GM18498 (cell line): ENCODE measurements at regions not wholly inside any gene's neighbourhood (a gene's known extent, or its start where the extent isn't known, plus 50 kb on each side); places are given as distances from the start of the nearest gene placed in this dataset.

Source experiments
- ATAC-seq: cut with Tn5 transposase; IDR thresholded peaks from one replicate; pipeline ENCODE4 v1.9.1; 2021; ENCODE audit warnings: mild to moderate bottlenecking, moderate library complexity; ENCODE audit not compliant: unreplicated experiment

DNA sequence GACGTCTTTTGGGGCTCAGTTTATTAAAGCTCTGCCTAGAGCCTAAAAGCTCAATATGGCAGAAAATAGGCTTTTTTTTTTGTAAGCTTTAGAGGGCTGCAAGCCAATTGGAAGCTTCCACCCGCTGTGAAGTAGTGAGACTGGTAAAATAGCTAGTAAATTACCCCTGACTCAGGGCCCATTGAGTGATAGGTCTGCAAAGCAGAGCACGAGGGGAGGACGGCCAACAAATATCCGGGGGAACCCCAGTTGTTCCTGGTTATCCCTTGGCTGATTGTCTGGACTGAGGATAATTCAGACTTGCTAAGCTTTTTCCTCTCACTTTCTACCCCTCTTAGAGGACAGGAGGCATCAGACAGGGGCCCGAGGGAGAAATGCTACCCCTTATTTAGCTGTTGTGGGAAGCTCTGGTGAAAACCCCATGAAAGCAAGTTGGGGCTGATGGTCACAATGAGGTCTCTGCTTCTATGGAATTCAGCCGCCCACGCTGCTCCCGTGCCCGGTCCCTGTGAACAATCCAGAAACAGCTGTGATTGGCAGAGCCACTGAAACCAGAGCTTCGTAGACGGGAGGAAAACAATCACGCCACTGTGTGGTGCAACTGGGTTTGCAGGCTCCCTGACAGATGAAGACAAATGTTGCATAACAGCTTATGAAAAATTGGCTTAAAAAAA is 141.9 kb upstream of the LGALSL start:
- ATAC-seq: no peak

DNA sequence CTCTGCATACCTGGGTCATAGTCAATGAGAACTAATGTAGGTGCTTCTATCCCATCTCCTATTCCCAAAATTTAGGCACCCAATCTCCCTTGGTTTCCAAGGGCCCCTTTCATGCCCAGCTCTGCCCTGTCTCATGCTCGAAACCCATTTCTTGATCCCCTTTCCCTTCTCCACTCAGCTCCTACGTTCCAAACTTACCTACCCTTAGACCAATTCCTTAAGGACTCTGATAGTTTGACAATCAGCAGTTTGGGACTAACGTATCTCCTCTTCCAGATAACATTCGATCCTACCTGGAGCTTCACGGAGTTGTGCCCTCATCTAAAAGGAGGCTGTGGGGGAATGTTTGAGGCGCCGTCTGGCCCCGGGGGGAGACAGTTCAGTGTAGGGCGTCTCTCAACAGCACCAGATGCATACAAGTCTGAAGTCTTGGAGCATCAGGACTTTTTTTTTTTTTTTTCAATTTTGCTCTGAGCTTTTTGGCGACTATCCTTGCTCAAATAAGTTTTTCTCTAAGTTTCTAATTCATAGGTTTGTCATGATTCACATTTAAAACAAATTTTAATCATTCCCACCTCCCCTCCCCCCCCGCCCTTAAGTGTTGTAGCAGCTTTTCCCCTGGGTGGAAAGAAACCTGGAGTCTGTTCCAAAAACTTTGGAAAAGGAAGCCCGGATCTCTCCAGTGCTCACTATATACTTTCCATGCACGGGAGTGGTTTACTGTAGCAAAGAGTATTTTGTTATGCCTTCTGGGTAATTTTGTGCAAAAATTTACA is 141.2 kb upstream of the LGALSL start:
- no peak for ATAC-seq

DNA sequence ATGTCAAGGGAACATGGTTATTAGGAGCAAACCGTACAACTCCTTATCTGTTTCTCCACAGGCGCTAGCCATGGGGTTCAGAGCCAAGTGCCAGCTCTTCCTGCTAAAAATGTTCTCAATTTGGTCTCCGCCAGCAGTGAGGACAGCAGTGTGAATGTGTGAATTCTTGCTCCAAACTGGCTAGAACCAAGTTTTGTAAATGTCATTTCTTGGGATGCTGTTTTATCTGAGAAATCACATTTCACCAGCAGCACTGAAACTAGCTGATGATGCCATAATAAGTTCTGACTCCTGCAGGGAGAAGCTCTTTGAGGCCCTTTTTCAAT is 140.6 kb upstream of the LGALSL start:
- no peak for ATAC-seq

DNA sequence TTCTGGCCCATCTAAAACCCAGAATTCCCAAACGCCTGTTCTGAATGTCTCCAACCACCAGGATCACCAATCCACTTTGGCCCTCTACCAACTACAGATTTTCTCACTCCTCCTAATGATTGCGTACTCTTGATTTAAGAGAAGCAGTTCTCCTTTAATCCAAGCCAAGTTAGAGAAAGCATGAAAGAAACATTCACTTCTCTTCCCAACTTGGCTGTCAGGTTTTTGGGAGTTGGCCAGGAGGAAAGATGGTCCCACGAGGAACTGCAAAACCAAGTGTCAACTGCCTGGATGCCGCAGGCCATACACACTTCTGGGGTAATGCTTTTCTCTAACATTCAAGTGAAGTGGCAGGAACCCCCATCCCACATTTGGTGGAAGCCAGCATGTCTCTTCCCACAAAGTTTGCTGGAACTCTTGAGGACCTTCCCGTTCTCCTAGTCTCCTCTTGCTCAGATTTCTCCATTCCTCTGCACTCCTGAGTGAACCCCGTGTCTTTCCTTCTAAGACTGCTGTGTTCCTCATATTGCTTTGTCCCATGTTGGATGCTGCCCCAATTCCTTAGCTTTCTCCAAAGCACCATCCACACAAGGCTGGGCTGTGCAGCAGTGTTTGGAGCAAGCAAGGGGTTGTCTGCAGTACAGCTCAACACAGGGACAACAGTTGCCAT is 138.5 kb upstream of the LGALSL start:
- ATAC-seq: no peak

GRCh38 chr2:64317707-64318475 is 136.1 kb upstream of the LGALSL start:
- ATAC-seq: no peak

GRCh38 chr2:64318476-64318748 is 135.6 kb upstream of the LGALSL start:
- no peak for ATAC-seq

DNA sequence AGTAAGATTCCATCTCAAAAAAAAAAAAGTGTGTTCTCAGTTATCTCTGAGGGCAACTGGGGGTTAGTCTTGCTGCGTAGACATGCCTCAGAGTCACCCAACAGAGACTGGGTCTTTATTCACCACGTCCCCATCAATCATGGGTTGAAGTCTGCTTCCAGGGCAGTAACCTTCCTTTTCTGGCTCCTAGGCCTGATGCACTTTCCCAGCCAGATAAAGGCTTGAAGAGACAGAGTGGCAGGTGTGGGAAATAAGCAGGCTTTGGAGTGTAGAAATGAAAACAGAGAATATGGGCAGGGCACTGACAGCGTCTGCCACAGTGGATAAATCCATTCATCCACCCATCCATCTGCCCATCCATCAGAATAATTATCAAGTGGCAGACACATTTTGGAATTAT is 134.1 kb upstream of the LGALSL start:
- ATAC-seq: no peak

- ATAC-seq: no peak
These were observed 131.5 kb upstream of the LGALSL start for GRCh38 chr2:64322433-64322832.

- no peak for ATAC-seq
These were observed 130.8 kb upstream of the LGALSL start for GRCh38 chr2:64323197-64323596.

- ATAC-seq: no peak
These were observed 129.1 kb upstream of the LGALSL start for GRCh38 chr2:64324746-64325410.

GRCh38 chr2:64325477-64325851 is 128.5 kb upstream of the LGALSL start:
- ATAC-seq: peak; percentile 3

GRCh38 chr2:64325852-64326577 is 127.9 kb upstream of the LGALSL start:
- peak; percentile 92 for ATAC-seq

DNA sequence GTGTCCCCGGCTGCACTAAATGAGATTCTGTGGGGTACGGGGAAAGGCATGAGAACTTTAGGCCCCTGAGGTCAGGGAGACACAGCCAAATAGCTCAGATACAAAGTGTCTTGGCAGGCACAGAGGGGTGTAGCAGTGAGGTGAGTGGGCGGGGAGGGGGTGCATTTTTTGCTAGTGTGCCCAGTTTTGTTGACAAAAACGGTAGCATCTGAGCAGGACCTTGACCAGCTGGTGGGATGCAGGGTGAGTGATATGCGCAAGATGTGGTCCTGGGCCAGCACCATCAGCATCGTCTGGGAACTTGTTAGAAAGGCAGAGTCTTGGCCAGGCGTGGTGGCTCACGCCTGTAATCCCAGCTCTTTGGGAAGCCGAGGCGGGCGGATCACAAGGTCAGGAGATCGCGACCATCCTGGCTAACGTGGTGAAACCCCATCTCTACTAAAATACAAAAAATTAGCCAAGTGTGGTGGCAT is 127.3 kb upstream of the LGALSL start:
- no peak for ATAC-seq

DNA sequence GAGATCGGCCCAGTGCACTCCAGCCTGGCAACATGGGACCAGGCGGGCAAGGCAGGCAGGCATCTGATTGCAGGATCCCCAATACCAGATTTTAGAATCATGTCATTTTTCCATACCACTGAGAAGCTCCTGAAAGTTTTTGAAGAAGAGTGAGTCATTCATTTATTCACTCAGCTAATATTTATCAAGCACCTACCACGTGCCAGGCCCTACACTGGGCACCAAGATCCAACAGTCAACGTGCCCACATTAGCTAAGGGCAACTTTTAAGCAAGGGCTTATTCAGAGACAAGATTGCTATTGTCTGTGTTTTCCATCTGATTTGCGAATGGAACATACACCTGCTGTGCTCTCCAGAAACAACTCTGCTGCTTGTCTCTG is 126.8 kb upstream of the LGALSL start:
- ATAC-seq: no peak

- no peak for ATAC-seq
These were observed 126.2 kb upstream of the LGALSL start for GRCh38 chr2:64327510-64328414.

DNA sequence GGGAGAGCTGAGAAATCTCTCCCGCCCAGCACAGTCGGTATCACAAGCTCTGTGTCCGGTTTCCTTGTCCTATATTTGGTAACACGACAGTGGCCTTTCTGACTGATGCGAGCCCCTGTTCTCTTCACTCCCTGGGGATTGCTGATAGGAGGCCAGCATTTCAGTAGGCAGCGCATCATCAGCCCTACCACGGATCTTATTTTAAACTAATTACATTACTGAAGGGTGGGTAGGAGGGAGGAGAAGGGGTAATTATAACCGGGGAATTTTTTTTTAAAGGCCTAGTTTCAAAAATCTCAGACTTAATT is 125.6 kb upstream of the LGALSL start:
- ATAC-seq: no peak

- ATAC-seq: no peak
These were observed 125.2 kb upstream of the LGALSL start for GRCh38 chr2:64328756-64329155.

- no peak for ATAC-seq
These were observed 124.1 kb upstream of the LGALSL start for GRCh38 chr2:64329848-64330247.

DNA sequence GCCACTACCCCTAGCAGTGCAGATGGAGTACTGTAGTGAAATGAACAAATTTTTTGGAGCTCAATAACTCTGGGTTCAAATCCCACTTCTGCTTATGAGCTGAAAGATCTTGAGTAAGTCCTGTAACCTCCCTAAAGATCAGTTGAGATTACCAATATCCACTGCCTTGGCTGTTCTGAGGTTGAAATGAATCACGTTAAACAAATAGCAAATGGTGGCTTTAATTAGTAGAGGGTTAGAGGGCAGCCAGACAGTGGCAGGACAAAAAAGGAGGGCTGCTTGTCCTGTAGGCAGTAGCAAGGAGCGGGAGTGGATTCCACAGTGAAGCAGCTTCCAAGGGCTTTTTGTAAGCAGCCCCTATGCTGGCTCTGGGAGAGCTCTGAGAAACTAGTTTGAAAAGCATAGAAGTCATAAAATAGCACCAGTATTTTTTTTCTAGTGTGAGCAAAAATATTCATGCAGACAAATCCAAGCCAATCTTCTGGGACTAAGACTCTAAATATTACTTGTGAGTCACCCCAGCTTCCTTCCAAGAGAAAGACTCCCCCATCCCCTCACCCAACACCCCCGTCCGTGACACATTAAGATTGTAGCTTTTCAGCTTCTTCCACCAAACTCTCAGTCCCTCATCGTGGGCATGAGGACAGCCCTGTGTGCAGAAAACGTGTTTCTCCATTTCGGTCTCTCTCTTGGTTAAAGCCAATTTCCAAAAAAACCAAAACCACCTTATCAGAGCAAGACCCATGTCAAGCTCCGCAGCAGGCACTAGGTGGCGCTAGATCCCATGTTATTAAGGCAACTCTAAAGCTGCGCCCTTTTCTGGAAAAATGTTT is 123.5 kb upstream of the LGALSL start:
- ATAC-seq: no peak
